Right lobe of liver (tissue), 4 donors: ENCODE measurements at regions not wholly inside any gene's neighbourhood (a gene's known extent, or its start where the extent isn't known, plus 50 kb on each side); places are given as distances from the start of the nearest gene placed in this dataset.

Experiments used
- CTCF ChIP-seq, 4 donors: fragments of 200-600 bp in 3 of 4; fragments of 450-650 bp in 1 of 4; IDR thresholded peaks; one replicate each; pipeline versions ENCODE4 v1.5.1 to v1.8.0; 2016 to 2022; ENCODE audit warnings: antibody characterized with exemption in 4 of 4, mild to moderate bottlenecking in 2 of 4
- POLR2A ChIP-seq: fragments of 450-650 bp; IDR thresholded peaks from one replicate; pipeline ENCODE4 v1.6.1; 2017; ENCODE audit warnings: antibody characterized with exemption, mild to moderate bottlenecking
- donor health status: DM: no; HTN: no; CAD: no.
- donor health status: DM: no; HTN: no; CAD: no.
- donor health status: DM: no; HTN: yes; CAD: no.

GRCh38 chr4:138841343-138841742 is 174.2 kb upstream of the NOCT start:
- TF ChIP-seq POLR2A = no peak
- TF ChIP-seq CTCF (IDR thresholded peaks at IDR 0.05) = no peak
